ENCODE measurements at regions not wholly inside any gene's neighbourhood (a gene's known extent, or its start where the extent isn't known, plus 50 kb on each side); places are given as distances from the start of the nearest gene placed in this dataset.

- no peak for TF ChIP-seq CEBPB (IDR thresholded peaks at IDR 0.05; ENCODE audit: low read depth, low read length)
- TF ChIP-seq MXI1 (IDR thresholded peaks at IDR 0.05; ENCODE audit: borderline replicate concordance, low read depth, low read length) = no peak
- TF ChIP-seq, protein P1, sequence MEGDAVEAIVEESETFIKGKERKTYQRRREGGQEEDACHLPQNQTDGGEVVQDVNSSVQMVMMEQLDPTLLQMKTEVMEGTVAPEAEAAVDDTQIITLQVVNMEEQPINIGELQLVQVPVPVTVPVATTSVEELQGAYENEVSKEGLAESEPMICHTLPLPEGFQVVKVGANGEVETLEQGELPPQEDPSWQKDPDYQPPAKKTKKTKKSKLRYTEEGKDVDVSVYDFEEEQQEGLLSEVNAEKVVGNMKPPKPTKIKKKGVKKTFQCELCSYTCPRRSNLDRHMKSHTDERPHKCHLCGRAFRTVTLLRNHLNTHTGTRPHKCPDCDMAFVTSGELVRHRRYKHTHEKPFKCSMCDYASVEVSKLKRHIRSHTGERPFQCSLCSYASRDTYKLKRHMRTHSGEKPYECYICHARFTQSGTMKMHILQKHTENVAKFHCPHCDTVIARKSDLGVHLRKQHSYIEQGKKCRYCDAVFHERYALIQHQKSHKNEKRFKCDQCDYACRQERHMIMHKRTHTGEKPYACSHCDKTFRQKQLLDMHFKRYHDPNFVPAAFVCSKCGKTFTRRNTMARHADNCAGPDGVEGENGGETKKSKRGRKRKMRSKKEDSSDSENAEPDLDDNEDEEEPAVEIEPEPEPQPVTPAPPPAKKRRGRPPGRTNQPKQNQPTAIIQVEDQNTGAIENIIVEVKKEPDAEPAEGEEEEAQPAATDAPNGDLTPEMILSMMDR (conservative IDR thresholded peaks at IDR 0.05; ENCODE audit: low read depth, low read length) = no peak
- no peak for TF ChIP-seq SMC3 (IDR thresholded peaks at IDR 0.05; ENCODE audit: low read depth, low read length)
- no peak for TF ChIP-seq RAD21 (IDR thresholded peaks at IDR 0.05; ENCODE audit: low read length)
- no peak for TF ChIP-seq MAZ (IDR thresholded peaks at IDR 0.05; ENCODE audit: borderline replicate concordance, low read depth, low read length)
These were observed 186.7 kb upstream of the SHH start for GRCh38 chr7:155998766-155999630.
